Tibial nerve (tissue), 4 donors: ENCODE measurements at regions not wholly inside any gene's neighbourhood (a gene's known extent, or its start where the extent isn't known, plus 50 kb on each side); places are given as distances from the start of the nearest gene placed in this dataset.

Experiments
- DNase-seq, 2 donors: peaks; one replicate each; pipeline ENCODE4 v3.0.0-alpha.2; 2019; ENCODE audit warnings: low spot score in 2 of 2
- H3K27ac ChIP-seq, 4 donors: fragments of 200-600 bp; sonication (generic) in 3 of 4; one replicate each; pipeline ENCODE4 v1.5.1; 2017 to 2019; ENCODE audit warnings: mild to moderate bottlenecking in 1 of 4
- H3K27me3 ChIP-seq, 2 donors: fragments of 200-600 bp; sonication (generic) in 1 of 2; one replicate each; pipeline versions ENCODE4 v1.5.1 to v1.6.0; 2017 to 2019
- H3K36me3 ChIP-seq, 3 donors: fragments of 200-600 bp; sonication (generic); one replicate each; pipeline ENCODE4 v1.5.1; 2018 to 2019
- H3K4me1 ChIP-seq, 4 donors: fragments of 200-600 bp; sonication (generic) in 3 of 4; one replicate each; pipeline ENCODE4 v1.5.1; 2017 to 2019
- H3K4me3 ChIP-seq, 4 donors: fragments of 200-600 bp; sonication (generic) in 3 of 4; one replicate each; pipeline ENCODE4 v1.5.1; 2017 to 2019; ENCODE audit warnings: mild to moderate bottlenecking in 1 of 4, moderate library complexity in 1 of 4
- H3K9me3 ChIP-seq, 4 donors: fragments of 200-600 bp; sonication (generic) in 3 of 4; one replicate each; pipeline ENCODE4 v1.5.1; 2017 to 2019
- EP300 ChIP-seq, 2 donors: sonication (generic); formaldehyde crosslinking; IDR thresholded peaks; one replicate each; pipeline ENCODE4 v1.6.1; 2017; ENCODE audit warnings: antibody characterized with exemption in 2 of 2, mild to moderate bottlenecking in 1 of 2
- POLR2A ChIP-seq, 2 donors: fragments of 450-650 bp; IDR thresholded peaks; one replicate each; pipeline ENCODE4 v1.6.1; 2017; ENCODE audit warnings: antibody characterized with exemption in 2 of 2, mild to moderate bottlenecking in 2 of 2, moderate library complexity in 2 of 2
- WGBS, 2 donors: methylation state at CpG; one replicate each; pipeline ENCODE4 v1.1.5; 2018; 5-methylcytosine and 5-hydroxymethylcytosine counted together
- TF ChIP-seq, protein P1 (sequence below), 5 experiments: fragments of 200-600 bp in 3 of 5; fragments of 450-650 bp in 2 of 5; sonication (generic) in 3 of 5; IDR thresholded peaks; one replicate each; pipeline ENCODE4 v1.5.1; 2016 to 2019; ENCODE audit warnings: antibody characterized with exemption in 5 of 5, mild to moderate bottlenecking in 3 of 5, moderate library complexity in 2 of 5

DNA sequence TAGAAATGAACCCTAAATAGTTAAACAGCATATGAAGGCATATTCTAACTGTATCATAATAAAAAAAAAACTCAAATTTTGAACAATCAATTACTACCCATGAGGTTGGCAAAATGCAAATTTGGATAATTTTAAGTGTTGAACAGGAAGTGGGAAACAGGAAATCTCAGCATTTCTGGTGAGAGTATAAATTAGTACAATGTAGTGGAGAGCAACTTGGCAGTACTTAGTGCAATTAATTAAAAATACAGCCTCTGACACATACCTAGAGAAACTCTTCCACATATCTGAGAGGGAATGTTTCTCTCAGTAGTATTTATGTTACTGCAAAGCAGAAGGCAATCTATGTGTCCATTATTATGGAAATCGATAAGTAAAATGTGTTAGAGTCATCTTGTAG is 96.8 kb downstream of the TUSC7 start:
- Histone ChIP-seq H3K4me1 (no peaks in the 10 kb centered on the region), H3K4me3 (no peak overlapping the region), H3K27ac (no peak overlapping the region), H3K9me3 (no peaks in the 10 kb centered on the region), H3K36me3 (no peaks in the 10 kb centered on the region), H3K27me3 (no peaks in the 10 kb centered on the region)
- no peak for DNase-seq
- TF ChIP-seq, protein P1, sequence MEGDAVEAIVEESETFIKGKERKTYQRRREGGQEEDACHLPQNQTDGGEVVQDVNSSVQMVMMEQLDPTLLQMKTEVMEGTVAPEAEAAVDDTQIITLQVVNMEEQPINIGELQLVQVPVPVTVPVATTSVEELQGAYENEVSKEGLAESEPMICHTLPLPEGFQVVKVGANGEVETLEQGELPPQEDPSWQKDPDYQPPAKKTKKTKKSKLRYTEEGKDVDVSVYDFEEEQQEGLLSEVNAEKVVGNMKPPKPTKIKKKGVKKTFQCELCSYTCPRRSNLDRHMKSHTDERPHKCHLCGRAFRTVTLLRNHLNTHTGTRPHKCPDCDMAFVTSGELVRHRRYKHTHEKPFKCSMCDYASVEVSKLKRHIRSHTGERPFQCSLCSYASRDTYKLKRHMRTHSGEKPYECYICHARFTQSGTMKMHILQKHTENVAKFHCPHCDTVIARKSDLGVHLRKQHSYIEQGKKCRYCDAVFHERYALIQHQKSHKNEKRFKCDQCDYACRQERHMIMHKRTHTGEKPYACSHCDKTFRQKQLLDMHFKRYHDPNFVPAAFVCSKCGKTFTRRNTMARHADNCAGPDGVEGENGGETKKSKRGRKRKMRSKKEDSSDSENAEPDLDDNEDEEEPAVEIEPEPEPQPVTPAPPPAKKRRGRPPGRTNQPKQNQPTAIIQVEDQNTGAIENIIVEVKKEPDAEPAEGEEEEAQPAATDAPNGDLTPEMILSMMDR (IDR thresholded peaks at IDR 0.05): no peak
- TF ChIP-seq EP300 (IDR thresholded peaks at IDR 0.05): no peak
- TF ChIP-seq POLR2A (IDR thresholded peaks at IDR 0.05): no peak
- 95 to 96% methylated on average over 1 of the region's 1 CpG for WGBS, 2 donors

DNA sequence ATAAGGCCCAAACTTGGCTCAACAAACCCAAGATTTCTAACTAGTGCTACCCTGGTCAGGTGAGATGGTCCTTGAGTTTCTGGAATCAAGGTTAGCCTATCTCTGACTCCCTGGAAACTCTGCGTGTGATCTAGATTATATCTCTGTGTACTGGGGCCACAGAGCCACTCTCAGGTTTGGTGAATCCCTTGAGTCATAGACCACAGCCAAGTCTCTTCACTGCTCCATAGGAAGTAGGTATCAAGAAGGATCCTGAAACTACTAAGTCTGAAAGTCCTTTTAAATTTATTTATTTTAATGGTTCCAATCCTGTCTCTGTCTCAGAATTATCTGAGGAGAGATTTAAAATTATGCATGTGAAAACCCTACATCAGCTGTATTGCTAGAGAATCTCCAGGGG is 99.1 kb downstream of the TUSC7 start:
- H3K4me1 ChIP-seq: no peaks in the 10 kb centered on the region
- TF ChIP-seq EP300 (IDR thresholded peaks at IDR 0.05) (no peak), POLR2A (IDR thresholded peaks at IDR 0.05) (no peak)
- TF ChIP-seq, protein P1 (IDR thresholded peaks at IDR 0.05): no peak
- 83% methylated on average over 1 of the region's 1 CpG for WGBS, 2 donors
- no peak for DNase-seq
- H3K9me3 ChIP-seq: no peaks in the 10 kb centered on the region
- no peaks in the 10 kb centered on the region for H3K36me3 ChIP-seq
- no peak overlapping the region for H3K27ac ChIP-seq
- H3K4me3 ChIP-seq: no peak overlapping the region
- no peaks in the 10 kb centered on the region for H3K27me3 ChIP-seq

DNA sequence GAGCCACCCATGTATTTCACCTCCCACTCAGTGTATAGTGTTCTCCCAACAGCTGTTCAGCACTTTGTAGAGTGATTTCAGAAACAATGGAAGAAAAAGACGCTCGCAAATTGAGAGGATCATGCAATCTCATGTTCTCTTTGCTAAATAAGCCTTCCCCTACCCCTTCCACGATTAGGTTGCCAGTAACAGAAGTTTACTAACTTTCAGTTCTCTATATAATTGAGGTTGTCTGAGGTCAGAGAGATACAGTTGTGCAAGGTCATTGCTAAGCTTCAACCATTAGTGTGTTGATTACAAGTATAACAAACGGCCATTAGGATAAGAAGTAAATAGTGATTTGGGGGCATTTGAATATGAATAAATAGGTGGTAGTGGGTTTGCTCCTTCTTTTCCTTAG is 99.6 kb downstream of the TUSC7 start:
- no peak overlapping the region for H3K4me3 ChIP-seq
- WGBS, 2 donors: 69 to 72% methylated on average over 4 of the region's 4 CpGs
- H3K4me1 ChIP-seq: no peaks in the 10 kb centered on the region
- no peaks in the 10 kb centered on the region for H3K27me3 ChIP-seq
- H3K36me3 ChIP-seq: no peaks in the 10 kb centered on the region
- no peak for DNase-seq
- TF ChIP-seq, protein P1 (IDR thresholded peaks at IDR 0.05): no peak
- TF ChIP-seq EP300 (IDR thresholded peaks at IDR 0.05): peak in 1 of 2 donors; percentile 17
- TF ChIP-seq POLR2A (IDR thresholded peaks at IDR 0.05): no peak
- H3K9me3 ChIP-seq: no peaks in the 10 kb centered on the region
- H3K27ac ChIP-seq: no peak overlapping the region

DNA sequence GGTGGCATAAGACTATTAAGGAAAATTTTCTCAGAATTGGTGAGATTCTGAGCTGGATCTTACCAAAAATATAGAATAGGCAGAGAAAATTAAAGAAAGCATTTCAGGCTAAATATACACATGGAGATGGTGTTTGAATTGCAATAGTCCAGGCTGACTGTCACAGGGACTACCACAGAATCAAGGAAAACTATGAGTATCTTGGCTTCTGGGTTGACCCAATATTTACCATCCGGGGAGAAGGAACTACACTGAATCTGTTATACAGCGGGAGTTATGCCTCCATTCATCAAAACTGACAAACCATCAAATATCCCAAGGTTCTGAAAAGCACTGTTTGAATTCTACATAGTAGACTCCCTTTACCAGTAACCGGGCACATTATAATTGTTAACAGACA is 102.2 kb downstream of the TUSC7 start:
- Histone ChIP-seq H3K27ac (no peak overlapping the region), H3K27me3 (no peaks in the 10 kb centered on the region), H3K36me3 (no peaks in the 10 kb centered on the region), H3K4me3 (no peak overlapping the region), H3K4me1 (no peaks in the 10 kb centered on the region), H3K9me3 (no peaks in the 10 kb centered on the region)
- DNase-seq: no peak
- 55 to 59% methylated on average over 3 of the region's 3 CpGs for WGBS, 2 donors
- no peak for TF ChIP-seq EP300 (IDR thresholded peaks at IDR 0.05)
- TF ChIP-seq, protein P1 (IDR thresholded peaks at IDR 0.05): no peak
- no peak for TF ChIP-seq POLR2A (IDR thresholded peaks at IDR 0.05)

DNA sequence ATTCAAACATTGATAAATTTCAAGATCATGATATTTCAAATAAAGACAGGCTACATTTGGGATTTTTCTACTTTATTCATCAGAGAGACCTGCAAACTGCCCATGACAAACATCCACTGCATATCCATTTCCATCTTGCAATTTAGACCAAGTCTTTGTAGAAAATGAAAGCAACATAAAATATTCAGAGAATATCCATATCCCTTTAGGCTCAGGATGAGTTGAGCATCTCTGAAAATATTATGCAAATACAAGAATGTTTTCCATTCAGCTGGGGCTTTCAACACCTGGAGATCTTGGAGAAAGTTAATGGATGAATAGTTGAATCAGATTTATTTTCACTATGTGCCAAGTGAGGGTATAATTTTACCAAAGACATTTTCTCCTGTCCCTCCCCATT is 103.4 kb downstream of the TUSC7 start:
- Histone ChIP-seq H3K4me3 (no peak overlapping the region), H3K4me1 (no peaks in the 10 kb centered on the region), H3K27ac (no peak overlapping the region), H3K27me3 (no peaks in the 10 kb centered on the region), H3K36me3 (no peaks in the 10 kb centered on the region), H3K9me3 (no peaks in the 10 kb centered on the region)
- TF ChIP-seq POLR2A (IDR thresholded peaks at IDR 0.05): no peak
- TF ChIP-seq, protein P1 (IDR thresholded peaks at IDR 0.05): no peak
- TF ChIP-seq EP300 (IDR thresholded peaks at IDR 0.05): no peak
- DNase-seq: no peak
